Natural killer cell treated with Interleukin-12 subunit alpha and Interleukin-12 subunit beta and Interleukin-15 and Interleukin-18, amount 100 ng/mL, for 72 hours (primary cell): ENCODE measurements at regions not wholly inside any gene's neighbourhood (a gene's known extent, or its start where the extent isn't known, plus 50 kb on each side); places are given as distances from the start of the nearest gene placed in this dataset.

Source experiments
- ATAC-seq, 2 donors: fragments of 150-1000 bp; cut with Tn5 transposase in 1 of 2; sonication (Bioruptor Pico), chemical (Tn5 transposase) in 1 of 2; 2 replicates each; pipeline ENCODE4 v1.10.0; 2021
- DNase-seq: peaks from one replicate; pipeline ENCODE4 v3.0.0; 2022; ENCODE audit warnings: low spot score
- H3K27ac Mint-ChIP-seq, 2 donors: 1 replicate in 1 of 2; 2 replicates in 1 of 2; pipeline ENCODE4 v1.8.0; 2022; ENCODE audit warnings: mixed read lengths in 2 of 2, mild to moderate bottlenecking in 1 of 2, moderate library complexity in 1 of 2
- H3K27me3 Mint-ChIP-seq, 2 donors: 1 replicate in 1 of 2; 2 replicates in 1 of 2; pipeline ENCODE4 v1.8.0; 2022; ENCODE audit warnings: mixed read lengths in 2 of 2
- H3K36me3 Mint-ChIP-seq: one replicate; pipeline ENCODE4 v1.8.0; 2022; ENCODE audit warnings: mixed read lengths
- H3K4me1 Mint-ChIP-seq, 2 donors: 1 replicate in 1 of 2; 2 replicates in 1 of 2; pipeline ENCODE4 v1.8.0; 2022; ENCODE audit warnings: low read depth in 2 of 2, mixed read lengths in 2 of 2, mild to moderate bottlenecking in 1 of 2
- H3K4me3 Mint-ChIP-seq: one replicate; pipeline ENCODE4 v1.8.0; 2022; ENCODE audit warnings: mixed read lengths
- H3K9me3 Mint-ChIP-seq: 2 replicates; pipeline ENCODE4 v1.8.0; 2022; ENCODE audit warnings: mixed read lengths

- Mint-ChIP-seq H3K4me3 (no peak overlapping the region), H3K4me1 (peaks cover 7 to 18% of the 10 kb centered on the region in 2 donors), H3K9me3 (no peaks in the 10 kb centered on the region), H3K27ac (no peak overlapping the region), H3K36me3 (no peaks in the 10 kb centered on the region), H3K27me3 (peaks cover 6 to 23% of the 10 kb centered on the region in 2 donors)
- DNase-seq (no peak), ATAC-seq (no peak)
Measured at GRCh38 chr10:128277267-128277840, 151.1 kb upstream of the MKI67 start.

- no peak overlapping the region for H3K27ac Mint-ChIP-seq
- DNase-seq (no peak), ATAC-seq (no peak)
- no peaks in the 10 kb centered on the region for H3K9me3 Mint-ChIP-seq
- H3K36me3 Mint-ChIP-seq = no peaks in the 10 kb centered on the region
- H3K4me3 Mint-ChIP-seq = no peak overlapping the region
- peaks cover 7 to 18% of the 10 kb centered on the region in 2 donors for H3K4me1 Mint-ChIP-seq
- H3K27me3 Mint-ChIP-seq = peaks cover 4 to 23% of the 10 kb centered on the region in 2 donors
Measured at GRCh38 chr10:128278362-128278761, 152.1 kb upstream of the MKI67 start.

GRCh38 chr10:128280271-128280670 lies 154.0 kb upstream of the MKI67 start:
- no peaks in the 10 kb centered on the region for H3K36me3 Mint-ChIP-seq
- DNase-seq (no peak), ATAC-seq (no peak)
- no peak overlapping the region for H3K4me3 Mint-ChIP-seq
- H3K27ac Mint-ChIP-seq = no peak overlapping the region
- peaks cover 11 to 30% of the 10 kb centered on the region in 2 donors for H3K27me3 Mint-ChIP-seq
- H3K9me3 Mint-ChIP-seq = no peaks in the 10 kb centered on the region
- peaks cover 2 to 13% of the 10 kb centered on the region in 2 donors for H3K4me1 Mint-ChIP-seq

GRCh38 chr10:128281343-128281742 lies 155.1 kb upstream of the MKI67 start:
- Mint-ChIP-seq H3K4me1 (peaks cover 0 to 11% of the 10 kb centered on the region in 2 donors), H3K4me3 (no peak overlapping the region), H3K9me3 (no peaks in the 10 kb centered on the region), H3K27ac (no peak overlapping the region), H3K36me3 (no peaks in the 10 kb centered on the region), H3K27me3 (peaks cover 18 to 37% of the 10 kb centered on the region in 2 donors)
- ATAC-seq (no peak), DNase-seq (no peak)

GRCh38 chr10:128281861-128282260 lies 155.6 kb upstream of the MKI67 start:
- Mint-ChIP-seq H3K27ac (no peak overlapping the region), H3K27me3 (peaks cover 18 to 33% of the 10 kb centered on the region in 2 donors), H3K4me3 (no peak overlapping the region), H3K36me3 (no peaks in the 10 kb centered on the region), H3K4me1 (peaks cover 0 to 11% of the 10 kb centered on the region in 2 donors), H3K9me3 (no peaks in the 10 kb centered on the region)
- no peak for DNase-seq
- no peak for ATAC-seq

GRCh38 chr10:128286141-128286761 lies 160.0 kb upstream of the MKI67 start:
- peaks cover 3% of the 10 kb centered on the region for H3K36me3 Mint-ChIP-seq
- H3K27ac Mint-ChIP-seq = no peak overlapping the region
- H3K4me3 Mint-ChIP-seq = no peak overlapping the region
- peaks cover 28 to 41% of the 10 kb centered on the region in 2 donors for H3K27me3 Mint-ChIP-seq
- no peaks in the 10 kb centered on the region for H3K4me1 Mint-ChIP-seq
- DNase-seq (no peak), ATAC-seq (no peak)
- peaks cover 2% of the 10 kb centered on the region for H3K9me3 Mint-ChIP-seq

- Mint-ChIP-seq H3K9me3 (peaks cover 2% of the 10 kb centered on the region), H3K27me3 (peaks cover 28 to 41% of the 10 kb centered on the region in 2 donors), H3K4me1 (no peaks in the 10 kb centered on the region), H3K4me3 (no peak overlapping the region), H3K27ac (no peak overlapping the region), H3K36me3 (peaks cover 5% of the 10 kb centered on the region)
- no peak for DNase-seq
- ATAC-seq = no peak
Measured at GRCh38 chr10:128286762-128287500, 160.7 kb upstream of the MKI67 start.

- peaks cover 2% of the 10 kb centered on the region for H3K9me3 Mint-ChIP-seq
- peaks cover 5% of the 10 kb centered on the region for H3K36me3 Mint-ChIP-seq
- no peak overlapping the region for H3K4me3 Mint-ChIP-seq
- no peak overlapping the region for H3K27ac Mint-ChIP-seq
- H3K27me3 Mint-ChIP-seq = peaks cover 28 to 41% of the 10 kb centered on the region in 2 donors
- ATAC-seq (no peak), DNase-seq (no peak)
- H3K4me1 Mint-ChIP-seq = no peaks in the 10 kb centered on the region
Measured at GRCh38 chr10:128287921-128288320, 161.7 kb upstream of the MKI67 start.

- Mint-ChIP-seq H3K9me3 (peaks cover 2% of the 10 kb centered on the region), H3K27me3 (peaks cover 23 to 34% of the 10 kb centered on the region in 2 donors), H3K36me3 (peaks cover 5% of the 10 kb centered on the region), H3K27ac (no peak overlapping the region), H3K4me1 (peaks cover 0 to 6% of the 10 kb centered on the region in 2 donors), H3K4me3 (no peak overlapping the region)
- no peak for DNase-seq
- no peak for ATAC-seq
Measured at GRCh38 chr10:128289621-128290020, 163.4 kb upstream of the MKI67 start.

- Mint-ChIP-seq H3K27ac (no peak overlapping the region), H3K27me3 (peaks cover 0 to 11% of the 10 kb centered on the region in 2 donors), H3K36me3 (peaks cover 5% of the 10 kb centered on the region), H3K9me3 (peaks cover 2% of the 10 kb centered on the region), H3K4me3 (no peak overlapping the region), H3K4me1 (peaks cover 0 to 6% of the 10 kb centered on the region in 2 donors)
- ATAC-seq (no peak), DNase-seq (no peak)
Measured at GRCh38 chr10:128295003-128295402, 168.8 kb upstream of the MKI67 start.

GRCh38 chr10:128296253-128297007 lies 170.2 kb upstream of the MKI67 start:
- Mint-ChIP-seq H3K4me3 (no peak overlapping the region), H3K27ac (no peak overlapping the region), H3K4me1 (peaks cover 0 to 6% of the 10 kb centered on the region in 2 donors), H3K27me3 (peaks cover 0 to 12% of the 10 kb centered on the region in 2 donors), H3K36me3 (peaks cover under 1% of the 10 kb centered on the region), H3K9me3 (no peaks in the 10 kb centered on the region)
- ATAC-seq = no peak
- no peak for DNase-seq

- no peak for DNase-seq
- peaks cover 0 to 12% of the 10 kb centered on the region in 2 donors for H3K27me3 Mint-ChIP-seq
- H3K4me3 Mint-ChIP-seq = no peak overlapping the region
- peaks cover 0 to 6% of the 10 kb centered on the region in 2 donors for H3K4me1 Mint-ChIP-seq
- H3K9me3 Mint-ChIP-seq = no peaks in the 10 kb centered on the region
- no peak for ATAC-seq
- H3K27ac Mint-ChIP-seq = no peak overlapping the region
- H3K36me3 Mint-ChIP-seq = no peaks in the 10 kb centered on the region
Measured at GRCh38 chr10:128297709-128298378, 171.6 kb upstream of the MKI67 start.

GRCh38 chr10:128298587-128298986 lies 172.4 kb upstream of the MKI67 start:
- no peak overlapping the region for H3K27ac Mint-ChIP-seq
- DNase-seq (no peak), ATAC-seq (no peak)
- H3K4me3 Mint-ChIP-seq = no peak overlapping the region
- H3K27me3 Mint-ChIP-seq = peaks cover 0 to 12% of the 10 kb centered on the region in 2 donors
- peaks cover 0 to 6% of the 10 kb centered on the region in 2 donors for H3K4me1 Mint-ChIP-seq
- no peaks in the 10 kb centered on the region for H3K36me3 Mint-ChIP-seq
- H3K9me3 Mint-ChIP-seq = no peaks in the 10 kb centered on the region
